IMR-90 (cell line): ENCODE measurements at regions not wholly inside any gene's neighbourhood (a gene's known extent, or its start where the extent isn't known, plus 50 kb on each side); places are given as distances from the start of the nearest gene placed in this dataset.
A peak's percentile ranks its signal among the peaks of the same experiment; 100 is the strongest.

Experiments used
- ATAC-seq: fragments of 200-7000 bp; cut with Tn5 transposase; 2 replicates; pipeline ENCODE4 v1.9.1; 2020; ENCODE audit warnings: low read depth, mild to moderate bottlenecking, moderate library complexity
- BruUV-seq: library from RNA; stranded (reverse); fragments of 400-500 nt; replicated peaks from 2 replicates; lab custom pipeline; 2021; lab: Mats Ljungman, UMichigan
- CTCF ChIA-PET: fragments of 300-600 bp; formaldehyde crosslinking; extraction: SDS; loops from one replicate; lab custom pipeline; 2021; ENCODE audit warnings: antibody characterized with exemption; lab: Yijun Ruan, JAX
- POLR2A ChIA-PET: fragments of 300-600 bp; sonication (Branson Sonifier 250); formaldehyde crosslinking; loops from one replicate; lab custom pipeline; 2022; ENCODE audit warnings: antibody characterized with exemption; ENCODE audit not compliant: unreplicated experiment; lab: Charles Lee
- DNase-seq: peaks from one replicate; pipeline ENCODE4 v3.0.0; 2013
- H2AFZ ChIP-seq: replicated peaks from 2 replicates; pipeline ENCODE3; 2013; ENCODE audit warnings: low read length, mild to moderate bottlenecking; ENCODE audit not compliant: poor library complexity
- H2AK5ac ChIP-seq: 2 replicates; pipeline ENCODE4 v1.6.1; 2013; ENCODE audit warnings: low read depth, low read length, inconsistent platforms
- H2AK9ac ChIP-seq: replicated peaks from 2 replicates; pipeline ENCODE3; 2013; ENCODE audit warnings: mild to moderate bottlenecking, low read depth, low read length, moderate library complexity; ENCODE audit not compliant: poor library complexity
- H2BK120ac ChIP-seq: 2 replicates; pipeline ENCODE4 v1.6.1; 2013; ENCODE audit warnings: low read depth, low read length, inconsistent platforms
- H2BK15ac ChIP-seq: 3 replicates; pipeline ENCODE4 v1.6.1; 2013; ENCODE audit warnings: low read depth, low read length, inconsistent platforms
- H2BK20ac ChIP-seq: 2 replicates; pipeline ENCODE4 v1.6.1; 2013; ENCODE audit warnings: low read depth, mild to moderate bottlenecking, inconsistent platforms, low read length, moderate library complexity
- H2BK5ac ChIP-seq: 2 replicates; pipeline ENCODE4 v1.6.1; 2013; ENCODE audit warnings: mild to moderate bottlenecking, low read depth, low read length, inconsistent platforms; ENCODE audit not compliant: poor library complexity, severe bottlenecking
- H3K14ac ChIP-seq: replicated peaks from 2 replicates; pipeline ENCODE4 v1.6.1; 2013; ENCODE audit warnings: low read depth, low read length, inconsistent platforms
- H3K18ac ChIP-seq: 2 replicates; pipeline ENCODE4 v1.6.1; 2013; ENCODE audit warnings: low read depth, low read length, control low read depth
- H3K23ac ChIP-seq: 2 replicates; pipeline ENCODE4 v1.6.1; 2013; ENCODE audit warnings: low read depth, low read length, inconsistent platforms
- H3K27ac ChIP-seq: 2 replicates; pipeline ENCODE4 v1.5.1; 2013; ENCODE audit warnings: mild to moderate bottlenecking, control low read depth, low read length; ENCODE audit not compliant: insufficient read depth
- H3K27me3 ChIP-seq: 2 replicates; pipeline ENCODE4 v1.6.1; 2013; ENCODE audit warnings: low read length; ENCODE audit not compliant: control insufficient read depth, insufficient read depth
- H3K36me3 ChIP-seq: 2 replicates; pipeline ENCODE4 v1.6.1; 2013; ENCODE audit warnings: low read length, mixed read lengths; ENCODE audit not compliant: control insufficient read depth, insufficient read depth
- H3K4ac ChIP-seq: 2 replicates; pipeline ENCODE4 v1.6.1; 2013; ENCODE audit warnings: low read depth, low read length, inconsistent platforms
- H3K4me1 ChIP-seq: 2 replicates; pipeline ENCODE4 v1.6.1; 2013; ENCODE audit warnings: low read length, mixed read lengths; ENCODE audit not compliant: control insufficient read depth, insufficient read depth
- H3K4me2 ChIP-seq: 2 replicates; pipeline ENCODE4 v1.6.1; 2013; ENCODE audit warnings: low read depth, mild to moderate bottlenecking, control low read depth, low read length, moderate library complexity
- H3K4me3 ChIP-seq: 2 replicates; pipeline ENCODE4 v1.5.1; 2013; ENCODE audit warnings: low read depth, mild to moderate bottlenecking, control low read depth, low read length, moderate library complexity; ENCODE audit not compliant: insufficient read depth
- H3K56ac ChIP-seq: 2 replicates; pipeline ENCODE4 v1.6.1; 2013; ENCODE audit warnings: low read length, inconsistent platforms; ENCODE audit not compliant: insufficient read depth; ENCODE audit errors: extremely low read depth
- H3K79me1 ChIP-seq, 2 experiments: 2 replicates each; pipeline ENCODE4 v1.6.1; 2013; ENCODE audit warnings: low read length in 2 of 2, inconsistent platforms in 1 of 2, low read depth in 1 of 2
- H3K9ac ChIP-seq: 2 replicates; pipeline ENCODE4 v1.6.1; 2013; ENCODE audit warnings: low read depth, low read length, control low read depth
- H3K9me1 ChIP-seq: 2 replicates; pipeline ENCODE4 v1.6.1; 2013; ENCODE audit warnings: low read length, inconsistent platforms; ENCODE audit not compliant: insufficient read depth
- H3K9me3 ChIP-seq: 2 replicates; pipeline ENCODE4 v1.6.1; 2013; ENCODE audit warnings: low read length; ENCODE audit not compliant: control insufficient read depth, insufficient read depth
- H4K20me1 ChIP-seq: 2 replicates; pipeline ENCODE4 v1.6.1; 2013; ENCODE audit warnings: low read length, inconsistent platforms; ENCODE audit not compliant: insufficient read depth
- H4K5ac ChIP-seq: 2 replicates; pipeline ENCODE4 v1.6.1; 2013; ENCODE audit warnings: mild to moderate bottlenecking, low read depth, low read length, control low read depth
- H4K8ac ChIP-seq, 2 experiments: 2 replicates each; pipeline ENCODE4 v1.6.1; 2013; ENCODE audit warnings: low read depth in 2 of 2, low read length in 2 of 2, control low read depth in 1 of 2, inconsistent platforms in 1 of 2
- H4K91ac ChIP-seq: 2 replicates; pipeline ENCODE4 v1.6.1; 2013; ENCODE audit warnings: low read depth, low read length, inconsistent platforms; ENCODE audit not compliant: insufficient read depth
- BHLHE40 ChIP-seq: fragments of 150-350 bp; IDR thresholded peaks from 2 replicates; pipeline ENCODE4 v1.6.1; 2016; ENCODE audit warnings: mild to moderate bottlenecking, low read depth, low read length
- CEBPB ChIP-seq: IDR thresholded peaks from 2 replicates; pipeline ENCODE4 v1.6.1; 2012; ENCODE audit warnings: low read depth, low read length, improper control_type of control experiment
- ELK1 ChIP-seq: fragments of 150-350 bp; IDR thresholded peaks from 2 replicates; pipeline ENCODE4 v1.6.1; 2016; ENCODE audit warnings: low read depth, mild to moderate bottlenecking, low read length, moderate library complexity, borderline replicate concordance
- FOS ChIP-seq: fragments of 150-350 bp; IDR thresholded peaks from 2 replicates; pipeline ENCODE4 v1.6.1; 2016; ENCODE audit warnings: low read depth, low read length
- WGBS, 2 experiments: methylation state at CpG; one replicate each; pipeline versions ENCODE4 v1.1.5 to v1.1.7; 2013; ENCODE audit warnings: missing lambda C conversion rate in 2 of 2; ENCODE audit not compliant: insufficient read length in 1 of 2; ENCODE audit errors: extremely low coverage in 2 of 2; 5-methylcytosine and 5-hydroxymethylcytosine counted together
- dilution Hi-C: fragments of 300-500 bp; cut with HindIII; formaldehyde crosslinking; loops from one replicate; pipeline ENCODE4 v1.14.3; 2018; ENCODE audit warnings: low sequenced_read_pairs; ENCODE audit not compliant: unreplicated experiment
- in situ Hi-C: fragments of 300-500 bp; cut with MboI; formaldehyde crosslinking; loops from 3 replicates; pipeline ENCODE4 v1.14.3; 2019; ENCODE audit warnings: low sequenced_read_pairs, inconsistent platforms, mixed read lengths
- intact Hi-C: fragments of 100-400 bp; cut with micrococcal nuclease; formaldehyde crosslinking; loops from 2 replicates; pipeline ENCODE4 v1.10.0; 2022

- DNase-seq (peak; percentile 57), ATAC-seq (peak; percentile 90)
- H3K27ac ChIP-seq: no peak overlapping the region
- no peak overlapping the region for H2BK15ac ChIP-seq
- no peak overlapping the region for H3K23ac ChIP-seq
- TF ChIP-seq ELK1: no peak
- TF ChIP-seq BHLHE40: 0 out of 2 replicates have a peak, but pooled peaks have one; percentile 4
- TF ChIP-seq FOS: 0 out of 2 replicates have a peak, but pooled peaks have one; percentile 43
- peak; percentile 59; the same call in 1 of the 2 replicates for TF ChIP-seq CEBPB
- H3K79me1 ChIP-seq: no peaks in the 10 kb centered on the region
- H3K18ac ChIP-seq: no peak overlapping the region
- no peak overlapping the region for H2AK5ac ChIP-seq
- WGBS, 2 experiments: no CpG with 5 or more reads among the region's 4 CpGs
- dilution Hi-C loops: no loop called here
- no peaks in the 10 kb centered on the region for H3K4me1 ChIP-seq
- peaks cover 2% of the 10 kb centered on the region; the same call in 1 of the 2 replicates for H3K9me3 ChIP-seq
- H4K91ac ChIP-seq: no peak overlapping the region
- H4K8ac ChIP-seq: no peak overlapping the region
- H4K20me1 ChIP-seq: no peaks in the 10 kb centered on the region
- no peak overlapping the region for H3K9ac ChIP-seq
- no peak overlapping the region for H3K14ac ChIP-seq
- H3K4me2 ChIP-seq: no peak overlapping the region
- H3K4me3 ChIP-seq: no peak overlapping the region
- H2BK20ac ChIP-seq: no peak overlapping the region
- no peak overlapping the region for H4K5ac ChIP-seq
- no peak overlapping the region for H2AK9ac ChIP-seq
- CTCF ChIA-PET: no interaction called here
- intact Hi-C loops: no loop called here
- H3K36me3 ChIP-seq: no peaks in the 10 kb centered on the region
- in situ Hi-C loops: no loop called here
- no peak overlapping the region for H3K4ac ChIP-seq
- no peak overlapping the region for H2AFZ ChIP-seq
- H2BK120ac ChIP-seq: no peak overlapping the region
- H3K56ac ChIP-seq: no peak overlapping the region
- POLR2A ChIA-PET: no interaction called here
- no peaks in the 10 kb centered on the region for H3K27me3 ChIP-seq
- no peaks in the 10 kb centered on the region for H3K9me1 ChIP-seq
- BruUV-seq: no TSS peak
- no peak overlapping the region for H2BK5ac ChIP-seq
Measured at GRCh38 chr6:115514656-115515055, 546.0 kb downstream of the FRK start.
